ENCODE measurements at regions not wholly inside any gene's neighbourhood (a gene's known extent, or its start where the extent isn't known, plus 50 kb on each side); places are given as distances from the start of the nearest gene placed in this dataset.

DNA sequence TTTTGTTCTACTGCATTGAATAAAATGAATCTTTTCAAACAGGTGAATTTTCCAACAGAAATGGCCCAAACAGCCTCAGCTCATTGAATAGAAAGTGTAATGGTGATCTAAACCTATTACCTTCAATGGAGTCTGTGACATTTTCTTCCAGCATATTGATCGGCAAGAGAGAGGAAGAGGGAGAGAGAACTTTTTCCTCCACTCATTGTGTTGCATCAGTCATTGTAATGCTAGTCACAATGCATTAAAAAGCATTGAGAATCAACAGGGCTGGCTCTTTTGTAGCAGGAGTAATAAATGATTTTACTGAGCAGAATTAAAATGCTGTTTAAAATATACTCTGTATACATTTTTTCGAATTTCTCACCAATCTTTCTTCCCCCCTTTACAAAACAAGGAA, 1794.5 kb upstream of the CELF4 start:
- Histone ChIP-seq H3K27ac (ENCODE audit: low read depth, low read length, poor library complexity, severe bottlenecking) (no peak overlapping the region), H3K79me2 (ENCODE audit: insufficient read depth, low read depth, low read length) (no peaks in the 10 kb centered on the region), H4K20me1 (ENCODE audit: insufficient read depth, low read length) (no peaks in the 10 kb centered on the region), H3K4me2 (ENCODE audit: low read length) (no peak overlapping the region), H3K9me3 (ENCODE audit: low read length) (no peaks in the 10 kb centered on the region), H3K4me3 (ENCODE audit: low read depth, low read length, poor library complexity, severe bottlenecking) (no peak overlapping the region), H2AFZ (ENCODE audit: low read length) (no peak overlapping the region), H3K36me3 (ENCODE audit: insufficient read depth, low read length) (no peaks in the 10 kb centered on the region), H3K9me2 (ENCODE audit: insufficient read depth, low read length) (no peaks in the 10 kb centered on the region), H3K4me1 (ENCODE audit: insufficient read depth, low read length, poor library complexity, severe bottlenecking) (no peaks in the 10 kb centered on the region)
- ChIA-PET POLR2A (no interaction called here), CTCF (ENCODE audit: unreplicated experiment) (no interaction called here)
- no TSS peak for BruUV-seq (replicated peaks)
- intact Hi-C loops (cut with micrococcal nuclease; ENCODE audit: unreplicated experiment) = no loop called here
- TF ChIP-seq CTCF (conservative IDR thresholded peaks at IDR 0.05; ENCODE audit: low read length) = no peak
- TF ChIP-seq EZH2phosphoT487 (IDR thresholded peaks at IDR 0.05; ENCODE audit: borderline replicate concordance, low read depth, low read length) = no peak
- DNase-seq (ENCODE audit: low spot score) = no peak

DNA sequence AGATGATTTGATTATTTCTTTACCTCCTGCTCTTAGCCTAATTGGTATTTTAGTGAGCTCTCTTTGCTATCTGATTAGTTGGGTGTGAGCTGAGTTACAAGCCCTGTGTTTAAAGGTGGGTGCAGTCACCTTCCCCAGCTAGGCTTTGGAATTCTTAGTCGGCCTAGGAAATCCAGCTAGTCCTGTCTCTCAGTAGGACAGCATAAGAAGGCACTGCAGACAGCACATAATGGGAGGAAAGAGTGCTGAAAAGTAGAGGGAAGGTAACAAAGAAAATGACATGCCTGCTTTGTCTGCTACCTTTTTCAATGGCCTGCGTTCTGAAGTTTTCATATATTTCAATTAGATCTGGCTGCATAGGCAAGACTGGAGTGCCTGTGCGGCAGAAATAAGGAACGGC, 1794.0 kb upstream of the CELF4 start:
- POLR2A ChIA-PET = no interaction called here

GRCh38 chr18:39350945-39351344, 1785.3 kb upstream of the CELF4 start:
- H3K27ac ChIP-seq (ENCODE audit: low read depth, low read length, poor library complexity, severe bottlenecking) = no peak overlapping the region
- intact Hi-C loops (cut with micrococcal nuclease; ENCODE audit: unreplicated experiment) = no loop called here
- TF ChIP-seq EZH2phosphoT487 (IDR thresholded peaks at IDR 0.05; ENCODE audit: borderline replicate concordance, low read depth, low read length) (no peak), CTCF (conservative IDR thresholded peaks at IDR 0.05; ENCODE audit: low read length) (no peak)
- no peak overlapping the region for H2AFZ ChIP-seq (ENCODE audit: low read length)
- no peaks in the 10 kb centered on the region for H3K9me2 ChIP-seq (ENCODE audit: insufficient read depth, low read length)
- POLR2A ChIA-PET = no interaction called here
- no peaks in the 10 kb centered on the region for H3K79me2 ChIP-seq (ENCODE audit: insufficient read depth, low read depth, low read length)
- H3K4me1 ChIP-seq (ENCODE audit: insufficient read depth, low read length, poor library complexity, severe bottlenecking) = no peaks in the 10 kb centered on the region
- no peaks in the 10 kb centered on the region for H4K20me1 ChIP-seq (ENCODE audit: insufficient read depth, low read length)
- BruUV-seq (replicated peaks) = no TSS peak
- H3K4me2 ChIP-seq (ENCODE audit: low read length) = no peak overlapping the region
- H3K36me3 ChIP-seq (ENCODE audit: insufficient read depth, low read length) = no peaks in the 10 kb centered on the region
- no peaks in the 10 kb centered on the region for H3K9me3 ChIP-seq (ENCODE audit: low read length)
- no peak for DNase-seq (ENCODE audit: low spot score)
- CTCF ChIA-PET (ENCODE audit: unreplicated experiment) = no interaction called here
- no peak overlapping the region for H3K4me3 ChIP-seq (ENCODE audit: low read depth, low read length, poor library complexity, severe bottlenecking)

More for the DNA sequence above, 1794.0 kb upstream of the CELF4 start:
- no TSS peak for BruUV-seq (replicated peaks)
- TF ChIP-seq CTCF (conservative IDR thresholded peaks at IDR 0.05; ENCODE audit: low read length) (no peak), EZH2phosphoT487 (IDR thresholded peaks at IDR 0.05; ENCODE audit: borderline replicate concordance, low read depth, low read length) (no peak)
- H3K4me2 ChIP-seq (ENCODE audit: low read length) = no peak overlapping the region
- no peak overlapping the region for H2AFZ ChIP-seq (ENCODE audit: low read length)
- no peak overlapping the region for H3K27ac ChIP-seq (ENCODE audit: low read depth, low read length, poor library complexity, severe bottlenecking)
- no peaks in the 10 kb centered on the region for H3K9me2 ChIP-seq (ENCODE audit: insufficient read depth, low read length)
- no peak overlapping the region for H3K4me3 ChIP-seq (ENCODE audit: low read depth, low read length, poor library complexity, severe bottlenecking)
- CTCF ChIA-PET (ENCODE audit: unreplicated experiment) = no interaction called here
- no peaks in the 10 kb centered on the region for H3K9me3 ChIP-seq (ENCODE audit: low read length)
- DNase-seq (ENCODE audit: low spot score) = no peak
- intact Hi-C loops (cut with micrococcal nuclease; ENCODE audit: unreplicated experiment) = no loop called here
- no peaks in the 10 kb centered on the region for H3K4me1 ChIP-seq (ENCODE audit: insufficient read depth, low read length, poor library complexity, severe bottlenecking)
- no peaks in the 10 kb centered on the region for H3K79me2 ChIP-seq (ENCODE audit: insufficient read depth, low read depth, low read length)
- H3K36me3 ChIP-seq (ENCODE audit: insufficient read depth, low read length) = no peaks in the 10 kb centered on the region
- H4K20me1 ChIP-seq (ENCODE audit: insufficient read depth, low read length) = no peaks in the 10 kb centered on the region
